Panc1 (cell line): ENCODE measurements at regions not wholly inside any gene's neighbourhood (a gene's known extent, or its start where the extent isn't known, plus 50 kb on each side); places are given as distances from the start of the nearest gene placed in this dataset.

Experiments
- ATAC-seq: fragments of 200-7000 bp; cut with Tn5 transposase; 2 replicates; pipeline ENCODE4 v1.9.1; 2020; ENCODE audit warnings: mild to moderate bottlenecking, moderate library complexity
- BruUV-seq: library from RNA; stranded (reverse); fragments of 400-500 nt; replicated peaks from 2 replicates; lab custom pipeline; 2021; lab: Mats Ljungman, UMichigan
- CTCF ChIA-PET: fragments of 300-600 bp; sonication (Branson Sonifier 250); formaldehyde crosslinking; loops from one replicate; lab custom pipeline; 2022; ENCODE audit warnings: antibody characterized with exemption; lab: Charles Lee
- POLR2A ChIA-PET: fragments of 300-600 bp; sonication (Branson Sonifier 250); formaldehyde crosslinking; loops from one replicate; lab custom pipeline; 2022; ENCODE audit warnings: antibody characterized with exemption; lab: Charles Lee
- DNase-seq: peaks from one replicate; pipeline ENCODE4 v3.0.0-alpha.2; 2010; ENCODE audit warnings: low read depth, low spot score
- H3K27ac ChIP-seq: 2 replicates; pipeline ENCODE4 v1.5.1; 2011; ENCODE audit warnings: mild to moderate bottlenecking, low read length, inconsistent platforms
- H3K27me3 ChIP-seq: fragments of 200-500 bp; sonication (Bioruptor generic); 2 replicates; pipeline ENCODE4 v1.6.0; 2014; ENCODE audit warnings: low read length, inconsistent platforms; ENCODE audit not compliant: control insufficient read depth, insufficient read depth
- H3K36me3 ChIP-seq: fragments of 200-500 bp; sonication (Bioruptor generic); 2 replicates; pipeline ENCODE4 v1.5.1; 2014; ENCODE audit warnings: inconsistent platforms, mild to moderate bottlenecking, low read length, moderate library complexity; ENCODE audit not compliant: control insufficient read depth, insufficient read depth
- H3K4me1 ChIP-seq: 2 replicates; pipeline ENCODE4 v1.5.1; 2011; ENCODE audit warnings: inconsistent platforms, mild to moderate bottlenecking, low read length, moderate library complexity; ENCODE audit not compliant: control insufficient read depth, insufficient read depth
- H3K4me3 ChIP-seq, 2 experiments: 2 replicates each; pipeline ENCODE4 v1.5.1; 2011 to 2012; ENCODE audit warnings: low read depth in 2 of 2, low read length in 2 of 2, mild to moderate bottlenecking in 2 of 2, inconsistent platforms in 1 of 2, moderate library complexity in 1 of 2
- H3K9me3 ChIP-seq: fragments of 200-500 bp; sonication (Bioruptor generic); 2 replicates; pipeline ENCODE4 v1.5.1; 2014; ENCODE audit warnings: low read depth, mild to moderate bottlenecking, inconsistent platforms, low read length, moderate library complexity; ENCODE audit not compliant: control insufficient read depth, insufficient read depth
- POLR2AphosphoS5 ChIP-seq: IDR thresholded peaks from 2 replicates; pipeline ENCODE4 v1.6.1; 2012; ENCODE audit warnings: mild to moderate bottlenecking, low read depth, low read length, moderate library complexity
- SIN3A ChIP-seq: IDR thresholded peaks from 2 replicates; pipeline ENCODE4 v1.6.1; 2012; ENCODE audit warnings: low read depth, mild to moderate bottlenecking, low read length, moderate library complexity, borderline replicate concordance; ENCODE audit not compliant: insufficient read depth
- TCF7L2 ChIP-seq: IDR thresholded peaks from 2 replicates; pipeline ENCODE4 v1.6.1; 2011; ENCODE audit warnings: mild to moderate bottlenecking, low read depth, low read length, inconsistent platforms
- in situ Hi-C: cut with HindIII; loops from 2 replicates; pipeline ENCODE4 v1.10.0; 2016; ENCODE audit warnings: low sequenced_read_pairs, low pct_unique_long_range_greater_than_20kb
- intact Hi-C: fragments of 100-400 bp; cut with micrococcal nuclease; formaldehyde crosslinking; loops from one replicate; pipeline ENCODE4 v1.10.0; 2022; ENCODE audit not compliant: unreplicated experiment
- TF ChIP-seq, protein P1 (sequence below): fragments of 450-650 bp; IDR thresholded peaks from 2 replicates; pipeline ENCODE4 v1.5.1; 2017; ENCODE audit warnings: mild to moderate bottlenecking
- TF ChIP-seq, protein P2 (sequence below), 2 experiments: IDR thresholded peaks; 2 replicates each; pipeline ENCODE4 v1.6.1; 2011 to 2012; ENCODE audit warnings: low read depth in 2 of 2, control low read depth in 1 of 2, low read length in 1 of 2, mild to moderate bottlenecking in 1 of 2, moderate library complexity in 1 of 2; ENCODE audit not compliant: insufficient read depth in 1 of 2

DNA sequence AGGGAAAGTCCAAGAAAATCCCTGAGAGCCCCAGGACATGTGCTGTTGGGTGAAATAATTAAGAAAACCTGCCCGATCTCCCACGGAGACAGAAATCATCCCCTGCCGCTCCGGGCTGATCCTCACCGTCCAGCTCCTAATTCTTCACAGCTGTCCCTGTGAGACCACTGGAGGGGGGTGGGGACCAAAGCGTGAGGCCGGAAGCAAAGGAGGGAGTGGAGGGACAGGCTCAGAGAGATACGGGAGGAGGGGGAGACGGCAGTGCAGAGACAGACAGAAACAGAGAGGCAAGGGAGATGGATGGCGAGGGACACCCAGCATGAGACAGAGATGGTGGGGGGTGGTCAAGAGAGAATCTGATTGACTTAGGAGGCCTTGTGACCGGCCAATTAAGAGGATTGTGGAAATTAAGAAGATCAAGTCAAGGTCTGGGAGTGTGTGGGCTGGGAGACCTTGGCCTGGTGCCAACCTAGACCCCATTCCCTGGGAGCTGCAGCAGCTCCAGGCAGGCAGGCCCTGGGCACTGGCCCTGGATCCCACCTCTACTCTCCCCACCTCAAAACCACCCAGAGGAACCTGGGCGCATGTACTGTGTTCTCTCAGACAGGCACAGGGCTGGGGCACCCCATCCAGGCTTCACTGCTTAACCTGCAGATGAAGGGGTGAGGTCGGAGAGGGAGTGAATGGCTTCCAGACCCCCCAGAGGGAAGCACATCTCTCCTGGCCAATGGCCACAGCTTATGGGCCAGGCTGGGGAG lies 113.2 kb upstream of the ALDH1A3 start:
- no TSS peak for BruUV-seq
- DNase-seq (no peak), ATAC-seq (no peak)
- ChIA-PET POLR2A (no interaction called here), CTCF (interaction anchor here (0.6 kb wide), 1 partner anchor 111 kb away, joined by 5 read pairs; no protein-coding TSS in a partner anchor)
- TF ChIP-seq TCF7L2 (no peak), POLR2AphosphoS5 (no peak), SIN3A (no peak)
- TF ChIP-seq, protein P1, sequence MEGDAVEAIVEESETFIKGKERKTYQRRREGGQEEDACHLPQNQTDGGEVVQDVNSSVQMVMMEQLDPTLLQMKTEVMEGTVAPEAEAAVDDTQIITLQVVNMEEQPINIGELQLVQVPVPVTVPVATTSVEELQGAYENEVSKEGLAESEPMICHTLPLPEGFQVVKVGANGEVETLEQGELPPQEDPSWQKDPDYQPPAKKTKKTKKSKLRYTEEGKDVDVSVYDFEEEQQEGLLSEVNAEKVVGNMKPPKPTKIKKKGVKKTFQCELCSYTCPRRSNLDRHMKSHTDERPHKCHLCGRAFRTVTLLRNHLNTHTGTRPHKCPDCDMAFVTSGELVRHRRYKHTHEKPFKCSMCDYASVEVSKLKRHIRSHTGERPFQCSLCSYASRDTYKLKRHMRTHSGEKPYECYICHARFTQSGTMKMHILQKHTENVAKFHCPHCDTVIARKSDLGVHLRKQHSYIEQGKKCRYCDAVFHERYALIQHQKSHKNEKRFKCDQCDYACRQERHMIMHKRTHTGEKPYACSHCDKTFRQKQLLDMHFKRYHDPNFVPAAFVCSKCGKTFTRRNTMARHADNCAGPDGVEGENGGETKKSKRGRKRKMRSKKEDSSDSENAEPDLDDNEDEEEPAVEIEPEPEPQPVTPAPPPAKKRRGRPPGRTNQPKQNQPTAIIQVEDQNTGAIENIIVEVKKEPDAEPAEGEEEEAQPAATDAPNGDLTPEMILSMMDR: no peak
- TF ChIP-seq, protein P2, sequence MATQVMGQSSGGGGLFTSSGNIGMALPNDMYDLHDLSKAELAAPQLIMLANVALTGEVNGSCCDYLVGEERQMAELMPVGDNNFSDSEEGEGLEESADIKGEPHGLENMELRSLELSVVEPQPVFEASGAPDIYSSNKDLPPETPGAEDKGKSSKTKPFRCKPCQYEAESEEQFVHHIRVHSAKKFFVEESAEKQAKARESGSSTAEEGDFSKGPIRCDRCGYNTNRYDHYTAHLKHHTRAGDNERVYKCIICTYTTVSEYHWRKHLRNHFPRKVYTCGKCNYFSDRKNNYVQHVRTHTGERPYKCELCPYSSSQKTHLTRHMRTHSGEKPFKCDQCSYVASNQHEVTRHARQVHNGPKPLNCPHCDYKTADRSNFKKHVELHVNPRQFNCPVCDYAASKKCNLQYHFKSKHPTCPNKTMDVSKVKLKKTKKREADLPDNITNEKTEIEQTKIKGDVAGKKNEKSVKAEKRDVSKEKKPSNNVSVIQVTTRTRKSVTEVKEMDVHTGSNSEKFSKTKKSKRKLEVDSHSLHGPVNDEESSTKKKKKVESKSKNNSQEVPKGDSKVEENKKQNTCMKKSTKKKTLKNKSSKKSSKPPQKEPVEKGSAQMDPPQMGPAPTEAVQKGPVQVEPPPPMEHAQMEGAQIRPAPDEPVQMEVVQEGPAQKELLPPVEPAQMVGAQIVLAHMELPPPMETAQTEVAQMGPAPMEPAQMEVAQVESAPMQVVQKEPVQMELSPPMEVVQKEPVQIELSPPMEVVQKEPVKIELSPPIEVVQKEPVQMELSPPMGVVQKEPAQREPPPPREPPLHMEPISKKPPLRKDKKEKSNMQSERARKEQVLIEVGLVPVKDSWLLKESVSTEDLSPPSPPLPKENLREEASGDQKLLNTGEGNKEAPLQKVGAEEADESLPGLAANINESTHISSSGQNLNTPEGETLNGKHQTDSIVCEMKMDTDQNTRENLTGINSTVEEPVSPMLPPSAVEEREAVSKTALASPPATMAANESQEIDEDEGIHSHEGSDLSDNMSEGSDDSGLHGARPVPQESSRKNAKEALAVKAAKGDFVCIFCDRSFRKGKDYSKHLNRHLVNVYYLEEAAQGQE (IDR thresholded peaks at IDR 0.05; ENCODE audit: insufficient read depth in 1 of 2, low read depth in 2 of 2, low read length in 1 of 2): no peak
- no peaks in the 10 kb centered on the region for H3K9me3 ChIP-seq
- peak overlapping the region; percentile 35; the same call in 1 of the 2 replicates for H3K27ac ChIP-seq
- peaks cover 12% of the 10 kb centered on the region for H3K4me1 ChIP-seq
- intact Hi-C loops: no loop called here
- no peaks in the 10 kb centered on the region for H3K36me3 ChIP-seq
- no peak overlapping the region for H3K4me3 ChIP-seq
- no peaks in the 10 kb centered on the region for H3K27me3 ChIP-seq
- in situ Hi-C loops: no loop called here

DNA sequence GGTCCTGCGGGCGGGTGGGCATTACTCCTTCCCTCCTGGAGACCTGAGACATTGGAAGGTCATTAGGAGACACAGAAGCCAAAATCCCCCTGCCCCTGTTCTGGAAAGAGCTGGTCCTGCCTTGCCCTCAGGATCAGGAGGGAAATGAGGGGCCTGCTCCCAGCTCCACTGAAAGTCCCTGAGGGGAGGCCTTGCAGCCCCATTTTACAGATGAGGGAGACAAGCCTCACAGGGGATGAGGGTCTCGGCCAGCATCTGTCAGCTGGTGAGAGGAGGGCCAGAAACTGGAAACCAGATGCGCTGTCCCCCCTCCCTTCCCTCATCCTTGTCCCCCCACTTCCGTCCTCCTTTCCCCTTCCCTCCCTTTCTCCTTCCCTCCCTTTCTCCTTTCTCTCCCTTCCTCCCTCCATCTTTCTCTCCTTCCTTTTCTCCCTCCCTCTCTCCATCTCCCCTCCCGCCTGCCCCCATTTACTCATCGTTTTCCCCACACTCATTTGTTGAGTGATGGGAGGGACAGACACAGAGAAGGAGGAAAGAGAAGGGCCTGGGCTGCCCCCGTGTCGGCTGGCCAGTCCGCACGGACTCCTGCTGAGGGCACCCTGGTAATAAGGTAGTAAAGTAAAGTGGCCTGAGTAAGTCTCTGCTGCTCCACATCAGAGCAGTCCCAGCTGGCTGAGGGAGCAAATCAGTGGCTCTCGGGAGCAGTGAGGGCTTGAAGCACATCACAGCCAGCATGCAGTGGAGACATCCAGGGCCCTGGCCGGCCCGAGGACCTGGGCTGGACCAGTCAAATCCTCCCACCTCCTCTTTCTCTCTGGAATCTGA lies 112.4 kb upstream of the ALDH1A3 start:
- CTCF ChIA-PET: interaction anchor here (0.6 kb wide), 1 partner anchor 112 kb away, joined by 5 read pairs; no protein-coding TSS in a partner anchor
- BruUV-seq: no TSS peak
- POLR2A ChIA-PET: no interaction called here
- in situ Hi-C loops (no loop called here), intact Hi-C loops (no loop called here)
- DNase-seq (no peak), ATAC-seq (no peak)
- TF ChIP-seq, protein P1: no peak
- TF ChIP-seq POLR2AphosphoS5 (no peak), TCF7L2 (no peak), SIN3A (no peak)
- TF ChIP-seq, protein P2 (IDR thresholded peaks at IDR 0.05; ENCODE audit: insufficient read depth in 1 of 2, low read depth in 2 of 2, low read length in 1 of 2): no peak
- Histone ChIP-seq H3K4me1 (peaks cover 12% of the 10 kb centered on the region), H3K27me3 (no peaks in the 10 kb centered on the region), H3K36me3 (no peaks in the 10 kb centered on the region), H3K9me3 (no peaks in the 10 kb centered on the region), H3K27ac (peak overlapping the region; percentile 40; the same call in 1 of the 2 replicates), H3K4me3 (no peak overlapping the region)
